IPS DF 4.7 (cell line): ENCODE measurements at regions not wholly inside any gene's neighbourhood (a gene's known extent, or its start where the extent isn't known, plus 50 kb on each side); places are given as distances from the start of the nearest gene placed in this dataset.

Experiments used
- DNase-seq: peaks from one replicate; pipeline ENCODE4 v3.0.0-alpha.2; 2013; ENCODE audit warnings: low spot score; ENCODE audit errors: extremely low read depth

DNA sequence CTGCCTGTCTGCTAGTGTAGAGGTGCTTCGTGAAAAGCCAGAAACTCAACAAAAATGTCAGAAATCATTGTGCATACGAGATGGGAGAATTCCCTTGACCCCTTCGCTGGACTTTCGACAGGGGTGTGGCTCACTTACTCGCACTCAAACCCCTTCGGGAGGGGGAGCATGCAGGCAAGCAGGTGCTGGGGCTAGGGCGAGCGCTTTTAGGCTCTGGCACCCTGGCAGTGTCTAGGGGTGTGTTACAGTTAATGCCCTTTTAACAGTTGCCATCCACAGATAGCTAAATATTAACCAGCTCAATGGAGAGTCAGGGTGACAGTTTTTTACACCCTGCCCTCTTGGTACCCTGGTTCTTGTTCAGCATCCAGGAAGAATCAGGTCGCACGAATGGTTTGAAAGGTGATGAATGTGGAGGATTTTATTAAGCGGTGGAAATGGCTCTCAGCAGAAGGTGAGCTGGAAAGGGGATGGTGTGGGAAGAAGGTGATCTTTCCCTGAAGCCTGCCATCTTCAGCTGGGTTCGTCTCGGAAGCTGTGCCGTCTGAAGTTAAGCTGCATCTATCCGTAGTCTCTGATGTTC lies 59.6 kb upstream of the SHANK2 start:
- DNase-seq, result no peak

DNA sequence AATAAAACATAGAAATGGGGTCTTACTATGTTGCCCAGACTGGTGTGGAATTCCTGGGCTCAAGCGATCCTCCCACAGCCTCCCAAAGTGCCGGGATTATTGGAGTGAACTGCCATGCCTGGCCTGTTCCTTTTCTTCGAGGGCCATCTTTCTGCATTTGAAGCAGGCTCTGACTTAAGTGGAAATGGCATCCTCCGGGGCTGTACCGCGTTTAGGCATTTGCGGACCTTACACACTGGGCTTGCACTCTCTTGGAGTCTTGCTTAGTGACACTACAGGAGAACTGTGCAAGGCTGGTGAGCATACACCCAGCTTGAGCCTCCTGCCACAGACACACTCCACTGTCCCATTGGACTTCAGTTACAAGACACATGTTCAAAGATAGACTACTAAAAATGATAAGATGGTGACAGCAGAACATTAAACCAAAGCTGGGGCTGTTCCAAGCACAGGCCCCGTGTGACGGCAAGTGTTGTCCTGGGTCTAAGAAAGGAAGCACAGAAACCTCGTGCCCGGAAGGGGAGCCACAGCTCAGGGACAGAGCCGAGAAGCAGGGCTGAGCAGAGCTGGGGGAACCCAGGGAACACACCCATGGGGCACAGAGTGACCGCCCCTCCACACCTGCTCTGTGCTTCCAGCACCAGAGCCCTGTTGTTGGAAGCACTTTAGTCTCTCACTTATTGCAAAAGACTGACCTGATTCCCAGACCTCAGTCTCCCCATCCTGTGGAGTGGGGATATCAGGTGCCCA lies 59.0 kb upstream of the SHANK2 start:
- no peak for DNase-seq

DNA sequence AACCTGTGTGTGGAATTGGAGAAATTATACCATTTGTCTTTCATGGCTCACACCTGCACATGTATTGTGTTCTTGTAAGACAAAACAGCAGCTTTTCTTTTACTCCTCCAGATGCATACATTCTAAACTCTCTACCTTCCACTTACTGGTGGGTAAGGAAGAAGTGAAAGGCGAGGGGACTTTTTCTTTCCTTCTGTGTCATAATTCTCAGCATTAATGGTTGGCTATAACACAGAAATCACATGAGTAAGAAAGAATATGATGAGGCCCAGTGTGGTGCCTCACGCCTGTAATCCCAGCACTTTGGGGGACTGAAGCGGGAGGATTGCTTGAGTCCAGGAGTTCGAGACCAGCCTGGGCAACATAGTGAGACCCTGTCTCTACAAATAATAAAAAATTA lies 57.8 kb upstream of the SHANK2 start:
- no peak for DNase-seq

DNA sequence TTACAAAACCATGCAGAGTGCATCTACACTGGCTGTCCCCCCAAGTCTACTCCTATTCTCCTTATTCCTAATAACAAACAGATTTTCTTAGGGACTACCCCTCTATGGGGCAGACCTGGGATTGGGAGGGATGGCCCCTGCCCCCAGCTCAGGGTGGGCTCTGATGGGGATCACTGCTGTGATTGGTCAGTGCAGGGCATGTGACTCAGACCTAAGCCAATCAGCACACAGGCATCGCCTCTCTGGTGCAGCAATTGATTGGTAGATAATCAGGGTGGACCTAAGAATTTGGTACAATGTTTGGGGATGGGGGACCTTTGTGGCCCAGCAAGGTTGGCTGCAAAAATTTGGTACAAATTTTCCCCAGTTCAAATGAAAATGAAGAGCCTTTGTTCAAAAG lies 57.2 kb upstream of the SHANK2 start:
- DNase-seq, result no peak

DNA sequence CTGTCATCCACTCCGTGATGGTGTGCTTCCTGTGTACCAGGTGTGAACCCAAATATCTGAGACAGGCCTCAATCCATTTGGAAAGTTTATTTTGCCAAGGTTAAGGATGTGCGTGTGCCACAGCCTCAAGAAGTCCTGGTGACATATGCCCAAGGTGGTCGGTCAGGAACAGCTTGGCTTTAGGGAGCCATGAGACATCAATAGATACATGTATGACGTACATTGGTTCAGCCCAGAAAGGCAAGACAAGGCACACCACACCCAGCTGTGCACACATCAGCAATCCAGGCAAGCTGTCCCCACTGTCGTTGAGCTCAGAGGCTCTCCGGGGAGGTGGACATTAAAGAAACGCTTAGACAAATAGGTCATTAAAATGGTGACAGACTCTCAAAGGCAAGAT lies 56.8 kb upstream of the SHANK2 start:
- no peak for DNase-seq

DNA sequence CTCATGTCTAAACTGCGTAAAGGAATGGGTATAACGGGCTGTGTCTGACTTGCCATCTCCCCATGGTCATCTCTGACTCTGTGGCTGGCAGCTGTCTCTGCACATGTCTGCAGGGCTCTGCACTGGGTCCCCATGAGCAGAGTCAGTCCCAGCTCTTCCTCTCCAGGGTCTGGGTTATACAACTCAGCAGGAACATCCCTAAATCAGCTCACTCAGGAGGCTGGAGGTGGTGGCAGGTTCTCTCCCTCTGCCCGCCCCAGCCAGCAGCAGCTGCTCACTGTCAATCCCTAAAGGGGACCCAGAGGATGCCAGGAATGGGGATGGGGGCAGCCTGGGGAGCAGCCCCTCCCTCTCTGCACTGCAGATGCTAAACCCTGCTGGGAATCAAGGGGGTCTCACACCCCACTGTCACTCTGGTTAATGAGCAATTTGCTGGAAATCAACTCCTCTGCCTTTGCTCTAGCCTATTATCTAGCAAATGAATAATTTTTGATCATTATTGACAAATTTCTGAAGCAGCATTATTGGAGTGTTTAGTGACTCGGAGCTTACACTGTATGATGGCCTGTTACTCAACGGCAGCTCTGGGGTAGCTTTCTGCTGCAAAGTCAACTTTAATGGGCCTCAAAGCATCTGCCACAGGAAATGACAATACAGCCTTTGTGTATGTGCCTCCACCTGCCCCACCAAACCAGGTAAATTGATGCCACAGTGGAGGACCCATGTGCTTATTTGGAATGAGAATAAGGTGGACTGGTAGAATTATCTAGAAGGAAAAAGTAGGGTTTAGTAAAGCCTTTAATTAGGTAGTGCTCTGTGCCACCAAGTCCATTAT lies 55.7 kb upstream of the SHANK2 start:
- no peak for DNase-seq

DNA sequence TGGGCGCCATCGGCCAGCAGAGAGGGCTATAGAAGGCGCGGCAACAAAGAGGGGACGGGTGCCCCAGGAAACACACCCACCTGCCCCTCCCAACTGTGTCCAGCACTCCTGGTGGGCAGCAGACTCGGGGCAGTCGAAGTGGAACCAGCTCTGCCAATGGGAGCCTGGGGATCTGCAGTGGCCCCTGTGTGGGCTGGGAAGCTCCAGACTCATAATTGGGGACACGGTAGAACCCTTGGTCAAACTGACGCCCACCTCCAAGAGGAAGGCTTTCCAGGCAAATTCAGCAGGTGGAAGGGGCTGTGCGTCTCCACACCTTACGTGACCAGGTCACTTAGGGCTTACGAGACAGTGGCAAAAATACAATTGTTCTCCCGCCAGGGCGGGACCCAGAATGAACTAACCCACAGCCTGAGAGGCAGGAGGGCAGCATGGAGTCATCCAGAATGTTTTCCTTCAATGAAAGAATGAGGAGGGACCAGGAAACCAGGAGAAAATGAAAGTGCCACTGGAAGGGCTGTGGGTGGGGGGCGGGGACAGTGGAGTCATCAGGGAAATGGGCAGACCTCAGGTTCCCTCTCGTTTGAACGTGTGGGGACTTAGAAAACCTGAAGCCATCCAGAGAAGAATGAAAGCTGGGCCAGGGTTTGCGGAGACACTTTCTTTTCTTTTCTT lies 53.2 kb upstream of the SHANK2 start:
- no peak for DNase-seq

DNA sequence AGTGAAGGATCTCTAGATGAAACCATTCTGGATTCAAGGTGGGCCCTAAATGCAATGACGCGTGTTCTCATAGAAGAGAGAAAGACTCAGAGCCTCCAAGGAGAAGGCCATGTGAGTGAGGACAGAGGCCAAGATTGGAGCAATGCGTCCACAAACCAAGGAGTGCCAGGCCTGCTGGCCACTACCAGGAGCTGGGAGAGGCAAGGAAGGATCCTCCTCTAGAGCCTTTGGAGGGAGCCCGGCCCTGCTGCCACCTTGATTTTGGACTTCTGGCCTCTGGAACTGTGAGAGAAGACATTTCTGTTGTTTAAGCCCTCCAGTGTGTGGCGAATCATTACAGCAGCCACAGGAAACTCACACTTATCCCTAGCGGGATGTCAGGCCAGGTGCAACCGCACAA lies 52.7 kb upstream of the SHANK2 start:
- DNase-seq, result no peak

DNA sequence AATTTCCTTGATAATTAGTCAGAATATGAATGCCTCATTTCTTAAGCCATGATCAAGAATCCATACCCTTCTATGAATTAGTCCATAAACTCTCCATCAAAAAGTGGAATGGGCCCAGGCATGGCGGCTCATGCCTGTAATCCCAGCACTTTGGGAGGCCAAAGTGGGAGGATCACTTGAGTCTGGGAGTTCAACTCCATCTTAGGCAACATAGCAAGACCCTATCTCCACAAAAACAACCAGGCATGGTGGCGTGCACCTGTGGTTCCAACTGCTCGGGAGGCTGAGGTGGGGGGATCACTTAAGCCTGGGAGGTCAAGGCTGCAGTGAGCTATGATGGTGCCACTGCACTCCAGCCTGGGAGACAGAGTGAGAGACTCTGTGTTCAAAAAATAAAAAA lies 52.1 kb upstream of the SHANK2 start:
- DNase-seq, result no peak

DNA sequence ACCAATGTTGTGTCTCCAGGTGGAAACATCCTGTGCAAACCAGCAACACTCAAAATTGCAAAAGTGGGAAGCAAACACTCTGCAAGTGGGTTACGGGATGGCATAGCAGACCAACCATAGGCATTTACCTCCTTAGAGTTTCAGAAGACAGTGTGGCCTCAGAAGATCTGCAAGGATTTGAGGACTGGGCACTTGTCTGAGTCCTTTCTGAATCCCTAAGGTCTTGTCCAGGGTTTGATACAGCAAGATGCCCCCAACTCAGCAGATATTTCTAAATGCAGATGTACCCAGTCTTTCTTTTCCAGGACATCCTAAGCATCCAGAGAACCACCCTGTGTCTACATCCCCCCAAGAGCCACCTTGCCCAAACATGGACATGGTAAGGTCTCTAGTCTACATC lies 51.7 kb upstream of the SHANK2 start:
- DNase-seq, result no peak

DNA sequence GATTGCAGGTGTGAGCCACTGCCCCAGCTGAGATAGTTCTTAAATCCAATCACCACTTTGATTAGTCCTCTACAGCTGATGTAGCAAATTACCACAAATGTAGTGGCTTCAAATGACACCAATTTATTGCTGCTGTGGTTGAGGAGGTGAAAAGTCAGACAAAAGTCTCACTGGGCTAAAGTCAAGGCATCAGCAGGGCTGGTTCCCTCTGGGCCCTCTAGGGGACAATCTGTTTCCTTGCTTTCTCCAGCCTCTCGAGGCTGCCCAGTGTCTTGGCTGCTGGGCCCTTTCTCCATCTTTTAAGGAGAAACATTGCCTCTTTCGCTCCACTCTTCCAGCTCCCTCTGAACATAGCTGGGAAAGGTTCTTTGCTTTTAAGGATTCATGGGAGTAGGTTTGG lies 50.5 kb upstream of the SHANK2 start:
- no peak for DNase-seq

DNA sequence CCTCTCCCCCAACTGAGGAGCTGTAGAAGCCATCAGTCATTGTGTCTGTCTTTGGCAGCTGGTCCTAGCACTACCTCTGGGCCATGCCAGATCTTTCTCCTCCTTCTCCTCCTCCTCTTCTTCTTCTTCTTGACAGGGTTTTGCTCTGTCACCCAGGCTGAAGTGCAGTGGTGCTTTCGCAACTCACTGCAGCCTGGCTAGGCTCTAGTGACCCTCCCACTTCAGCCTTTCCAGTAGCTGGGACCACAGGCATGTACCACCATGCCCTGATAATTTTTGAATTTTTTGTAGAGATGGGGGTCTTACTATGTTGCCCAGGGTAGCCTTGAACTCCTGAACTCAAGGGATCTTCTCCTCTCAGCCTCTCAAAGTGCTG lies 50.1 kb upstream of the SHANK2 start:
- DNase-seq, result no peak
